WTC11 (cell line): ENCODE measurements at regions not wholly inside any gene's neighbourhood (a gene's known extent, or its start where the extent isn't known, plus 50 kb on each side); places are given as distances from the start of the nearest gene placed in this dataset.

Experiments
- ATAC-seq: fragments of 200-7000 bp; cut with Tn5 transposase; 2 replicates; pipeline ENCODE4 v1.10.0; 2021; ENCODE audit warnings: mild to moderate bottlenecking, moderate library complexity
- CTCF ChIA-PET: fragments of 300-600 bp; sonication (Branson Sonifier 250); formaldehyde crosslinking; loops from one replicate; lab custom pipeline; 2021; ENCODE audit warnings: antibody characterized with exemption; lab: Charles Lee
- POLR2A ChIA-PET: fragments of 350-600 bp; sonication (Branson Sonifier 250); formaldehyde crosslinking; loops from one replicate; lab custom pipeline; 2021; ENCODE audit warnings: antibody characterized with exemption; lab: Charles Lee
- DNase-seq: peaks from one replicate; pipeline ENCODE4 v3.0.0; 2021; ENCODE audit warnings: low spot score
- H3K27ac Mint-ChIP-seq: 2 replicates; pipeline ENCODE4 v1.8.0; 2021; ENCODE audit warnings: mixed read lengths
- H3K27me3 Mint-ChIP-seq: 2 replicates; pipeline ENCODE4 v1.8.0; 2021; ENCODE audit warnings: low read depth, mild to moderate bottlenecking, moderate library complexity, mixed read lengths
- H3K36me3 Mint-ChIP-seq: 2 replicates; pipeline ENCODE4 v1.8.0; 2021; ENCODE audit warnings: mixed read lengths
- H3K4me1 Mint-ChIP-seq: 2 replicates; pipeline ENCODE4 v1.8.0; 2022; ENCODE audit warnings: mixed read lengths
- H3K4me3 Mint-ChIP-seq: 2 replicates; pipeline ENCODE4 v1.8.0; 2021; ENCODE audit warnings: mild to moderate bottlenecking, moderate library complexity, mixed read lengths
- H3K9me3 Mint-ChIP-seq: 2 replicates; pipeline ENCODE4 v1.8.0; 2021; ENCODE audit warnings: mixed read lengths
- AR ChIP-seq: fragments of 250-450 bp; sonication (Bioruptor Pico); IDR thresholded peaks from 2 replicates; pipeline ENCODE4 v1.9.0; 2021; ENCODE audit warnings: mild to moderate bottlenecking
- ATF6 ChIP-seq: sonication (generic); formaldehyde crosslinking; IDR thresholded peaks from 2 replicates; pipeline ENCODE4 v1.8.1; 2023; ENCODE audit warnings: mild to moderate bottlenecking, missing genetic modification reagents
- E2F4 ChIP-seq: sonication (generic); formaldehyde crosslinking; IDR thresholded peaks from 2 replicates; pipeline ENCODE4 v1.8.1; 2022; ENCODE audit warnings: low read depth, mild to moderate bottlenecking, moderate library complexity, missing genetic modification reagents, borderline replicate concordance
- EMX1 ChIP-seq: fragments of 250-450 bp; sonication (Bioruptor Pico); IDR thresholded peaks from 2 replicates; pipeline ENCODE4 v1.8.0; 2021; ENCODE audit warnings: mild to moderate bottlenecking
- ESRRA ChIP-seq: sonication (generic); formaldehyde crosslinking; IDR thresholded peaks from 2 replicates; pipeline ENCODE4 v1.8.1; 2022; ENCODE audit warnings: mild to moderate bottlenecking, missing genetic modification reagents, borderline replicate concordance
- FOXP4 ChIP-seq: sonication (generic); formaldehyde crosslinking; IDR thresholded peaks from 2 replicates; pipeline ENCODE4 v1.8.0; 2022; ENCODE audit warnings: mild to moderate bottlenecking, missing genetic modification reagents
- IRF1 ChIP-seq: sonication (generic); formaldehyde crosslinking; IDR thresholded peaks from 2 replicates; pipeline ENCODE4 v1.8.0; 2023; ENCODE audit warnings: missing genetic modification reagents
- IRF2 ChIP-seq: sonication (generic); formaldehyde crosslinking; IDR thresholded peaks from 2 replicates; pipeline ENCODE4 v1.8.0; 2022; ENCODE audit warnings: low read depth, missing genetic modification reagents, borderline replicate concordance
- KAT7 ChIP-seq: sonication (generic); formaldehyde crosslinking; IDR thresholded peaks from 2 replicates; pipeline ENCODE4 v1.8.1; 2023; ENCODE audit warnings: missing genetic modification reagents, mild to moderate bottlenecking, borderline replicate concordance
- MXD4 ChIP-seq: fragments of 250-450 bp; sonication (Bioruptor Pico); IDR thresholded peaks from 2 replicates; pipeline ENCODE4 v1.8.0; 2021; ENCODE audit warnings: mild to moderate bottlenecking, moderate library complexity, borderline replicate concordance
- NR2C2 ChIP-seq: sonication (generic); formaldehyde crosslinking; IDR thresholded peaks from 2 replicates; pipeline ENCODE4 v1.8.0; 2022; ENCODE audit warnings: mild to moderate bottlenecking, missing genetic modification reagents
- RORB ChIP-seq: fragments of 250-450 bp; sonication (Bioruptor Pico); IDR thresholded peaks from 2 replicates; pipeline ENCODE4 v1.9.0; 2021; ENCODE audit warnings: mild to moderate bottlenecking
- ZBTB21 ChIP-seq: sonication (generic); formaldehyde crosslinking; IDR thresholded peaks from 2 replicates; pipeline ENCODE4 v1.8.1; 2023; ENCODE audit warnings: mild to moderate bottlenecking, missing genetic modification reagents, borderline replicate concordance
- ZNF263 ChIP-seq: sonication (generic); formaldehyde crosslinking; IDR thresholded peaks from 2 replicates; pipeline ENCODE4 v1.8.1; 2022; ENCODE audit warnings: low read depth, mild to moderate bottlenecking, moderate library complexity, missing genetic modification reagents
- ZNF396 ChIP-seq: fragments of 250-450 bp; sonication (Bioruptor Pico); IDR thresholded peaks from 2 replicates; pipeline ENCODE4 v1.8.0; 2021; ENCODE audit warnings: mild to moderate bottlenecking, moderate library complexity, borderline replicate concordance
- ZNF416 ChIP-seq: fragments of 250-450 bp; sonication (Bioruptor Pico); IDR thresholded peaks from 2 replicates; pipeline ENCODE4 v1.9.0; 2021; ENCODE audit warnings: mild to moderate bottlenecking, inconsistent platforms
- ZNF425 ChIP-seq: fragments of 250-450 bp; sonication (Bioruptor Pico); conservative IDR thresholded peaks from 2 replicates; pipeline ENCODE4 v1.9.0; 2021; ENCODE audit warnings: mild to moderate bottlenecking
- ZNF512 ChIP-seq: sonication (generic); formaldehyde crosslinking; IDR thresholded peaks from 2 replicates; pipeline ENCODE4 v1.8.1; 2022; ENCODE audit warnings: missing genetic modification reagents, borderline replicate concordance
- TF ChIP-seq, protein P1 (sequence below): sonication (generic); formaldehyde crosslinking; IDR thresholded peaks from 2 replicates; pipeline ENCODE4 v1.8.0; 2022; ENCODE audit warnings: mild to moderate bottlenecking, missing genetic modification reagents

DNA sequence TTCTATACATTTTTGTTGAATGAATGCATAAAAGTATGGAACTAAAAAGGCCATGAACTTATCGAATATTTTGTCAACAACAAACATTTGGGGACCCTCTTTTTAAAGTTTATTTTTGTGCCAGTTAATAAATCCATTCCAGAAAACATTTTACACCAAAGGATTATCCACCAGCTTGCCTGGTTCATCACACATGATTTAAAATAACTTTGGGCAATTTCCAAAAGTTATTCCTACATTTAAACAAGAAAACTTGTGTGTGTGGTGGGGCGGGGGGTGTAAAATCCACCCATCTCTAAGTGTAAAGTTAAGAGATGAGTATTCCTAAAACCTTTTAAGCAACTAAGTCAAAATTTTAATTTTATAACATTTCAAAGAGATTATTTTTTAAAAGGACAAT lies 224.5 kb upstream of the SNX7 start:
- Mint-ChIP-seq H3K36me3 (no peaks in the 10 kb centered on the region), H3K4me3 (no peak overlapping the region), H3K4me1 (peaks cover 4% of the 10 kb centered on the region; the same call in 1 of the 2 replicates), H3K27ac (no peak overlapping the region)
- POLR2A ChIA-PET: no interaction called here
- TF ChIP-seq KAT7 (CRISPR knock-in tag) (no peak), ZNF396 (CRISPR knock-in tag) (no peak), EMX1 (CRISPR knock-in tag) (no peak), ZNF263 (no peak), ZNF416 (CRISPR knock-in tag) (no peak), ZNF512 (no peak), AR (CRISPR knock-in tag) (no peak), ZBTB21 (CRISPR knock-in tag) (no peak), E2F4 (CRISPR knock-in tag) (no peak), NR2C2 (CRISPR knock-in tag) (no peak), FOXP4 (no peak), ATF6 (CRISPR knock-in tag) (no peak), RORB (no peak), IRF1 (CRISPR knock-in tag) (no peak), IRF2 (no peak), ESRRA (no peak), ZNF425 (CRISPR knock-in tag) (no peak), MXD4 (CRISPR knock-in tag) (no peak)
- TF ChIP-seq, protein P1, sequence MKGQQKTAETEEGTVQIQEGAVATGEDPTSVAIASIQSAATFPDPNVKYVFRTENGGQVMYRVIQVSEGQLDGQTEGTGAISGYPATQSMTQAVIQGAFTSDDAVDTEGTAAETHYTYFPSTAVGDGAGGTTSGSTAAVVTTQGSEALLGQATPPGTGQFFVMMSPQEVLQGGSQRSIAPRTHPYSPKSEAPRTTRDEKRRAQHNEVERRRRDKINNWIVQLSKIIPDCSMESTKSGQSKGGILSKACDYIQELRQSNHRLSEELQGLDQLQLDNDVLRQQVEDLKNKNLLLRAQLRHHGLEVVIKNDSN: no peak
- TF ChIP-seq, all 79 proteins: peak for 0
- Mint-ChIP-seq H3K9me3 (no peaks in the 10 kb centered on the region), H3K27me3 (no peaks in the 10 kb centered on the region)
- no peak for DNase-seq
- CTCF ChIA-PET: no interaction called here
- no peak for ATAC-seq
